GM23248 (cell line): ENCODE measurements at regions not wholly inside any gene's neighbourhood (a gene's known extent, or its start where the extent isn't known, plus 50 kb on each side); places are given as distances from the start of the nearest gene placed in this dataset.
"Not testable (repeated sequence)": the region's sequence is repeated elsewhere in the genome, so short reads cannot be mapped to it uniquely, and the experiment has no call there.

Experiments used
- DNase-seq: peaks from one replicate; pipeline ENCODE4 v3.0.0-alpha.2; 2015
- H2AFZ ChIP-seq: fragments of 200-600 bp; sonication (generic); 2 replicates; pipeline ENCODE4 v1.6.1; 2016; ENCODE audit warnings: antibody characterized with exemption
- H3F3A ChIP-seq: fragments of 200-600 bp; sonication (generic); 2 replicates; pipeline ENCODE4 v1.6.1; 2016; ENCODE audit warnings: mild to moderate bottlenecking, antibody characterized with exemption, mixed run types; ENCODE audit not compliant: insufficient read depth
- H3K27ac ChIP-seq: fragments of 200-600 bp; sonication (generic); 2 replicates; pipeline ENCODE4 v1.5.1; 2016; ENCODE audit warnings: mild to moderate bottlenecking
- H3K27me3 ChIP-seq: fragments of 200-600 bp; sonication (generic); replicated peaks from 2 replicates; pipeline ENCODE4 v1.6.1; 2016; ENCODE audit warnings: mild to moderate bottlenecking; ENCODE audit not compliant: insufficient read depth
- H3K36me3 ChIP-seq: fragments of 200-600 bp; sonication (generic); 2 replicates; pipeline ENCODE4 v1.6.1; 2016; ENCODE audit warnings: low read depth, mild to moderate bottlenecking
- H3K4me1 ChIP-seq: fragments of 200-600 bp; sonication (generic); 2 replicates; pipeline ENCODE4 v1.6.1; 2016; ENCODE audit warnings: mild to moderate bottlenecking; ENCODE audit not compliant: insufficient read depth
- H3K4me2 ChIP-seq: fragments of 200-600 bp; sonication (generic); one replicate; pipeline ENCODE4 v1.6.1; 2016; ENCODE audit warnings: mild to moderate bottlenecking; ENCODE audit not compliant: unreplicated experiment
- H3K4me3 ChIP-seq: fragments of 200-600 bp; sonication (generic); 2 replicates; pipeline ENCODE4 v1.5.1; 2016; ENCODE audit warnings: mild to moderate bottlenecking
- H3K79me2 ChIP-seq: fragments of 200-600 bp; sonication (generic); 2 replicates; pipeline ENCODE4 v1.6.1; 2016; ENCODE audit warnings: mild to moderate bottlenecking; ENCODE audit not compliant: insufficient read depth
- H3K9ac ChIP-seq: fragments of 200-600 bp; sonication (generic); 2 replicates; pipeline ENCODE4 v1.6.1; 2016; ENCODE audit warnings: mild to moderate bottlenecking
- H3K9me2 ChIP-seq: fragments of 200-600 bp; sonication (generic); 2 replicates; pipeline ENCODE4 v1.6.1; 2016; ENCODE audit warnings: mixed run types, mild to moderate bottlenecking, moderate library complexity; ENCODE audit not compliant: insufficient read depth
- H3K9me3 ChIP-seq: fragments of 200-600 bp; sonication (generic); one replicate; pipeline ENCODE4 v1.6.1; 2017; ENCODE audit warnings: low read depth
- H4K20me1 ChIP-seq: fragments of 200-600 bp; sonication (generic); 2 replicates; pipeline ENCODE4 v1.6.0; 2016; ENCODE audit not compliant: insufficient read depth
- EZH2 ChIP-seq: fragments of 200-600 bp; sonication (generic); IDR thresholded peaks from 2 replicates; pipeline ENCODE4 v1.6.1; 2018; ENCODE audit warnings: antibody characterized with exemption, mild to moderate bottlenecking; ENCODE audit not compliant: insufficient read depth, poor library complexity, severe bottlenecking
- EZH2phosphoT487 ChIP-seq: fragments of 200-600 bp; sonication (generic); IDR thresholded peaks from 2 replicates; pipeline ENCODE4 v1.6.1; 2018; ENCODE audit warnings: antibody characterized with exemption, moderate library complexity, mild to moderate bottlenecking, low read depth; ENCODE audit not compliant: insufficient read depth
- WGBS, 2 experiments: methylation state at CpG; one replicate each; pipeline ENCODE4 v1.1.6; 2015 to 2017; ENCODE audit warnings: low lambda C conversion rate in 2 of 2, low coverage in 1 of 2; ENCODE audit errors: missing lambda C conversion rate in 2 of 2; 5-methylcytosine and 5-hydroxymethylcytosine counted together
- in situ Hi-C: fragments of 300-500 bp; cut with MboI; formaldehyde crosslinking; loops from 2 replicates; pipeline ENCODE4 v1.15.0; 2020

GRCh38 chr11:13782390-13783075, 114.1 kb downstream of the FAR1 start:
- in situ Hi-C loops, result no loop called here
- H3K9me3 ChIP-seq, result no peaks in the 10 kb centered on the region
- TF ChIP-seq EZH2 (no peak), EZH2phosphoT487 (no peak)
- no peak overlapping the region for H3K4me3 ChIP-seq
- H3K4me1 ChIP-seq, result no peaks in the 10 kb centered on the region
- H3K36me3 ChIP-seq, result no peaks in the 10 kb centered on the region
- H4K20me1 ChIP-seq, result no peaks in the 10 kb centered on the region
- H3K79me2 ChIP-seq, result no peaks in the 10 kb centered on the region
- no peak overlapping the region for H3K4me2 ChIP-seq
- 43 to 45% methylated on average over 8 of the region's 8 CpGs for WGBS, 2 experiments
- H3K9me2 ChIP-seq, result no peaks in the 10 kb centered on the region
- H3K27me3 ChIP-seq, result peaks cover 19% of the 10 kb centered on the region
- H3K27ac ChIP-seq, result no peak overlapping the region
- H2AFZ ChIP-seq, result no peak overlapping the region
- H3K9ac ChIP-seq, result no peak overlapping the region
- no peaks in the 10 kb centered on the region for H3F3A ChIP-seq
- DNase-seq, result no peak

- no peak overlapping the region for H3K4me3 ChIP-seq
- H3K9me2 ChIP-seq, result no peaks in the 10 kb centered on the region
- in situ Hi-C loops, result no loop called here
- H4K20me1 ChIP-seq, result no peaks in the 10 kb centered on the region
- H3K27ac ChIP-seq, result no peak overlapping the region
- no peaks in the 10 kb centered on the region for H3K79me2 ChIP-seq
- no peaks in the 10 kb centered on the region for H3K9me3 ChIP-seq
- H3K36me3 ChIP-seq, result no peaks in the 10 kb centered on the region
- H3K4me2 ChIP-seq, result no peak overlapping the region
- H3K27me3 ChIP-seq, result 0 out of 2 replicates have a peak, but pooled peaks cover 7% of the 10 kb centered on the region
- 20 to 27% methylated on average over 3 of the region's 3 CpGs for WGBS, 2 experiments
- no peak overlapping the region for H3K9ac ChIP-seq
- no peak overlapping the region for H2AFZ ChIP-seq
- no peaks in the 10 kb centered on the region for H3F3A ChIP-seq
- DNase-seq, result no peak
- no peak for TF ChIP-seq EZH2
- no peak for TF ChIP-seq EZH2phosphoT487
- H3K4me1 ChIP-seq, result no peaks in the 10 kb centered on the region
Measured at GRCh38 chr11:13784441-13784840, 116.0 kb downstream of the FAR1 start.

GRCh38 chr11:13784855-13785254, 116.4 kb downstream of the FAR1 start:
- TF ChIP-seq EZH2, result no peak
- no peak for TF ChIP-seq EZH2phosphoT487
- no peak overlapping the region for H3K9ac ChIP-seq
- no peaks in the 10 kb centered on the region for H3F3A ChIP-seq
- no peak overlapping the region for H3K27ac ChIP-seq
- H3K4me3 ChIP-seq, result no peak overlapping the region
- H3K4me1 ChIP-seq, result no peaks in the 10 kb centered on the region
- in situ Hi-C loops, result no loop called here
- H3K36me3 ChIP-seq, result no peaks in the 10 kb centered on the region
- no peaks in the 10 kb centered on the region for H3K9me3 ChIP-seq
- no peak overlapping the region for H3K4me2 ChIP-seq
- WGBS, 2 experiments, result 52 to 54% methylated on average over 5 of the region's 5 CpGs
- no peak overlapping the region for H2AFZ ChIP-seq
- no peaks in the 10 kb centered on the region for H4K20me1 ChIP-seq
- DNase-seq, result no peak
- H3K9me2 ChIP-seq, result no peaks in the 10 kb centered on the region
- 0 out of 2 replicates have a peak, but pooled peaks cover 3% of the 10 kb centered on the region for H3K27me3 ChIP-seq
- H3K79me2 ChIP-seq, result no peaks in the 10 kb centered on the region

- no peak overlapping the region for H2AFZ ChIP-seq
- no peaks in the 10 kb centered on the region for H3K36me3 ChIP-seq
- no peak overlapping the region for H3K27ac ChIP-seq
- DNase-seq, result no peak
- no peak overlapping the region for H3K4me2 ChIP-seq
- 0 out of 2 replicates have a peak, but pooled peaks cover 3% of the 10 kb centered on the region for H3K27me3 ChIP-seq
- 15 to 21% methylated on average over 3 of the region's 3 CpGs for WGBS, 2 experiments
- H4K20me1 ChIP-seq, result no peaks in the 10 kb centered on the region
- in situ Hi-C loops, result no loop called here
- no peaks in the 10 kb centered on the region for H3K4me1 ChIP-seq
- TF ChIP-seq EZH2phosphoT487, result no peak
- TF ChIP-seq EZH2, result no peak
- no peaks in the 10 kb centered on the region for H3K9me3 ChIP-seq
- H3F3A ChIP-seq, result no peaks in the 10 kb centered on the region
- no peaks in the 10 kb centered on the region for H3K9me2 ChIP-seq
- no peak overlapping the region for H3K4me3 ChIP-seq
- no peaks in the 10 kb centered on the region for H3K79me2 ChIP-seq
- no peak overlapping the region for H3K9ac ChIP-seq
Measured at GRCh38 chr11:13786688-13787087, 118.2 kb downstream of the FAR1 start.

DNA sequence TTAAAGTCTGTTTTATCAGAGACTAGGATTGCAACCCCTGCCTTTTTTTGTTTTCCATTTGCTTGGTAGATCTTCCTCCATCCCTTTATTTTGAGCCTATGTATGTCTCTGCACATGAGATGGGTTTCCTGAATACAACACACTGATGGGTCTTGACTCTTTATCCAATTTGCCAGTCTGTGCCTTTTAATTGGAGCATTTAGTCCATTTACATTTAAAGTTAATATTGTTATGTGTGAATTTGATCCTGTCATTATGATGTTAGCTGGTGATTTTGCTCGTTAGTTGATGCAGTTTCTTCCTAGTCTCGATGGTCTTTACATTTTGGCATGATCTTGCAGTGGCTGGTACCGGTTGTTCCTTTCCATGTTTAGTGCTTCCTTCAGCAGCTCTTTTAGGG, 129.1 kb downstream of the FAR1 start:
- H3K4me3 ChIP-seq, H3K9me3 ChIP-seq, H3K4me1 ChIP-seq, H3K27ac ChIP-seq, H3K27me3 ChIP-seq, in situ Hi-C loops, H3K4me2 ChIP-seq, H3K36me3 ChIP-seq, H3K9ac ChIP-seq, H3K79me2 ChIP-seq, H4K20me1 ChIP-seq, DNase-seq, H3K9me2 ChIP-seq, H2AFZ ChIP-seq, H3F3A ChIP-seq: not testable (repeated sequence)
- WGBS, 2 experiments, result 18 to 33% methylated on average over 3 of the region's 3 CpGs
